ENCODE measurements at regions not wholly inside any gene's neighbourhood (a gene's known extent, or its start where the extent isn't known, plus 50 kb on each side); places are given as distances from the start of the nearest gene placed in this dataset.
"Not testable (repeated sequence)": the region's sequence is repeated elsewhere in the genome, so short reads cannot be mapped to it uniquely, and the experiment has no call there.

DNA sequence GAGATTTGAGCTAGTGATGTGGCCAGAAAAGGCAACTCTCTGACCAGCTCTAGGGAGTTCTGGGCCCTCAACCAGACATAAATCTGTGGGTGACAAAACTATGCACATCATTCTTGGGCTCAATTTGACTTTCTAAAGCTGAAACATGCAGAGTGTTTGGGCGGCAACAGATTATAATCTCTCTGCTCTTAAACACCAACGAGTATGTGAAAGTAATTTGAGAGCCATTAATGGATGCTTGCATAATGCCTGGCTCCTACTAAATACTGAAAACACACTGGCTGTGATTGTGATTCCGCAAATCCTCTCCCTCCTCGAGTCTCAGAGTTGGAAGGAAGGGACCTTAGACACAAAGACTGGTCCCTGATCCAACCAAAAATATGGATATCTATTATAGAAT lies 186.7 kb downstream of the UACA start:
- DNase-seq (ENCODE audit: low read depth in 3 of 3) = no peak

- DNase-seq (ENCODE audit: low read depth in 3 of 3) = no peak
Observed at GRCh38 chr15:70576276-70576675, 187.1 kb downstream of the UACA start.

- DNase-seq (ENCODE audit: low read depth in 3 of 3) = no peak
Observed at GRCh38 chr15:70575231-70576226, 187.8 kb downstream of the UACA start.

GRCh38 chr15:70574325-70574724 lies 189.0 kb downstream of the UACA start:
- not testable (repeated sequence) for DNase-seq (ENCODE audit: low read depth in 3 of 3)

DNA sequence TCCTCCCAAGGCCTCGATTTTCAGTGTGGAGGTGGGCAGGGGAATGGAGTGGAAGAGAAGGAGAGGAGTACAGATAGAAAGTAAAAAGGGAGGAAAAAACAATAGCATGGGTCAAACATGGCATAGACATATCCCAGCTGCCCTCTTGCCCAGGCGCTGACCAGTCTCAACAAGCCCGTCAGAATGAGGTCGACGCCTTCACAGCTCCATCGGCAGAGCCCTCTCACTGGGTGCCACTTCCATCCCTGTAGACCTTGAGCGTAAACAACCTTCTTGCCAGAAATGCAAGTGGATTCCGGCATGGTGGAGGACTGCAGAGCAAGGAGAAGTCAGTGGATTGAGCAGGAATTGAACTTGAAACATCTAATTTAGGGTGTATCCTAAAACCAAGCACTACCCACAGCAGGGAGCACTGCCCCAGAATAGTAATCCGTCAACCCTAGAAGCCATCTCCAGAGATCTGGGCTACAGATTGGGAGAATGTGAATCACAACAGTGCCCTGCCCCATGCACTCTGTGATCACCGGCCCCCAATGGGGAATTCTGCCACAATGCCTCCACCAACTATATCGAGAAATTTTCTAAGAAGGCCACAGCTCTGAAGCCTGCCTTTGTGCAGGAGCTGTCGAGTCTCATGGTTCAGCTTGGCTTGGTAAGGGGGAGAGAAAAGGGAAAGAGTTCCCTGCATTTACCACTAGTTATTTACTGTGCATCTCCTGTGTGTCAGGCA lies 190.1 kb downstream of the UACA start:
- no peak for DNase-seq (ENCODE audit: low read depth in 3 of 3)

DNA sequence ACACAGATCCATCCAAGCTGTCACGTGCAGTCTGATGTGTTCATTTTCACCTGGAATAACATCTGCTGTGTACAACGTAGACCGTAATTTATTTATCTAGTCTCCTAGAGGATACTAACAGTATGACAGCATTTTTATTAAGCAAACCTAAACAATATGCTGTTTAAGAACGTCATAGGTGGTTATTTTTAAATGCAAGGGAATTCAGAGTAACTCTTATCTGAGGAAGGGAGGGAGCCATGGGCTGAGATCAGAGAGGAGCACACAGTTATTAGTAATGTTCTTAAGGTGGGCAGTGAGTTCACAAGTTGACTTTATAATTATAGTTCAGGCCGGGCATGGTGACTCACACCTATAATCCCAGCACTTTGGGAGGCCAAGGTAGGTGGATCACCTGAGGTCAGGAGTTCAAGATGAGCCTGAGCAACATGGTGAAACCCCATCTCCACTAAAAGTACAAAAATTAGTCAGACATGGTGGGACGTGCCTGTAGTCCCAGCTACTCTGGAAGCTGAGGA lies 193.6 kb downstream of the UACA start:
- peak in 1 of 3 experiments; percentile 11 for DNase-seq (ENCODE audit: low read depth in 3 of 3)

DNA sequence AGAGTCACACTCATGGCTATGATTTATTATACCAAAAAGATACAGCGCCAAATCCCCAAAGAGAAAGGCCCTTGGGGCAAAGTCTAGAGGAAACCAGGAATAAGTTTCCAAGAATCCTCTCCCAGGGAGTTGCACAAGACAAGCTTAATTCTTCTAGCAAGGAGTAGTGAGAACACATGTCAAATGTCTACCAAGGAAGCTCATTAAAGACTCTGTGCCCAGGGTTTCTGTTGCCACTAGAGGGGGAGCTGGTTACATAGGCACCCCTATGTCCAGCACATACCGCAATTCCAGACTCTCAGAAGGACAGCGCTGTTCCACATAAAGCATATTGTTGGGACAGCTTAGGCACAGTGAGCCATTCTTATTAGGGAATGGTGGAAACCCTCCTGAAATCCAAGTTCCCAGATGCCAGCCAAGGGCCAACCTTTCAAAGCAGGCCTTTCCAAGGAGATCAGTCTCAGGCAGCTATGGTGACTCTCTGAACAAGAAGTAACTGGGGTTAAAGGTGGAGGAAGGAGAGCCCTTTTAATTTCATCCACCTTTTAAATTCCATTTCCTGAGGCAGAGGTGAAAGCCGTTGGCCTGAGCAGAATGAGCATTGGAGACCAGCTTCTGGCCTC lies 194.2 kb downstream of the UACA start:
- DNase-seq (ENCODE audit: low read depth in 3 of 3) = no peak

- no peak for DNase-seq (ENCODE audit: low read depth in 3 of 3)
Observed at GRCh38 chr15:70566989-70567388, 196.4 kb downstream of the UACA start.

DNA sequence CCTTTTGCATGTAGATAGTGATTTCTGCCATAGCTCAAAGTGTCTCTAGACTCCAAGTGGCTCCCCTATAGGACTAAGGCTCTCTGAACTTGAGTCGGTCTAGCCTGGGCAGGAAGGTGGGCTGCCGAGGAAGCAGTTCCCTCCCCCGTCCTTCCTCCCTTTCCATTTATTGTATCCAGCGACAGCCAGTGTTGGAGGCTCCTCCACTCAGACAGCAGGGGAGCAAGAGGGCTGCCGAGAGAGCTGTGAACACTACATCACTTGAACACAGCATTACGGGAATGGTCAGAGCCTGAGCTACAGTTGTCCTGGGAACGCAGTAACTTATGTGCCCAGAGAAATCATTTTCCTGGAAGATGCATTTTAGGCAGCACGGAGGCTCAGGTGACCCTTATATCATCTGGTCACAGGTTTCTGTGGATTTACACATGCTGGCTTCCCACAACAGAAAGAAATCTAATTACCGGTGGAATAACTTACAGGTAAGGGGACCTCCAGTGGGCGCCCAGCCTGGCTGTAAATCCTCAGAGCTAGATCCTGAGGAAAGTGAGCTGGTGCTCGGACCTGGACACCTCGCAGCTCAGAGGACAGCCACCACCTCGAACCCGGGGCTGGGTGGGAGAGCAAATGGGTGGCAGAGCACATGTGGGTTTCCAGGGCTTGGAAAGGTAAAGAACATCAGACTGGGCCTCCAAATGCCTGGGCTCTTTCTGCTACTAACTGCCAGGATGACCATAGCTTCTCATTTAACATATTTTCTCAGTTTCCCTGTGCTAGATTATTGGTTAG lies 197.1 kb downstream of the UACA start:
- no peak for DNase-seq (ENCODE audit: low read depth in 3 of 3)

DNA sequence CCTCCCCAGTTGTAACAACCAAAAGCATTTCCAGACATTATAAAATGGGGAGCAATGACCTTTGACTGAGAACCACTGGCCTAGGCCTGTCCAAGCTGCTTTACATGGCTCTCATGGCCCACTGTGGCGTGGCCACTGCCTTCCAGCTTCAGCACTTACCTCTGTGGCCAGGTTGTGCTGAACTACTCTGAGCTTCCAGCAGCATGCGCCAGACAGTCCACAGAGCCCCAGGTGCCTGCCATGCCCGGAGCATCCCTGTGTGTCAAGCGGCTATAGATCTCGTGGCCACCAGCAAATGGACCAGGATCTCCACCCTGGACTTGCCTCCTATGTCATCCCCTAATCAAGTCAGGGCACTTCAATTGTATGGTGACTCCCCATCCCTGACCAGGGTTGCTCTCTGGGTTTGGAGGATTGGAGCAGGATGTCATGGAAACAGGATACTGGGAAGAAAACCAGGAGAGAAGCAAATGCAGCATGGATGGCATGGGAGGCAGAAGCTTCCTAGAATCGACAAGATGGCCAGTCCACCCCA lies 199.7 kb downstream of the UACA start:
- no peak for DNase-seq (ENCODE audit: low read depth in 3 of 3)

DNA sequence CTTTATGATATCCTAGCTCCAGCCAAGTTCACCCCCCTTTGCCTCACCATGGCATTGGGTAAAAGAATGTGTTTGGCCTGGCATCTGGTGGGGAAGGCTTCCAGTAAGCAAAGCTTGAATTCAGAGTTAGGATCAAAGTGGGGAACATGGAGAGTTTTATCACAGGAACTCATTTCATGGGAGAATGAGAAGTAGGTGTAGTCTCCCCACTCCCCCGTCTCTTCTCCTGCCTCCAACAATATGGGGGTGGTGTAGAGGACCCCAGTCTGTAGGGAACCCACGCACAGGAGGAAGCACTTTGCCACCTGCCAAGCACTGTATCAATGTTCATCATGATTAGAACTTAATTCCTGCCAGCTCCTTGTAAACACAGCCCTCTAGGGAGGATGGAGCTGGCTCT lies 200.5 kb downstream of the UACA start:
- DNase-seq (ENCODE audit: low read depth in 3 of 3) = no peak

DNA sequence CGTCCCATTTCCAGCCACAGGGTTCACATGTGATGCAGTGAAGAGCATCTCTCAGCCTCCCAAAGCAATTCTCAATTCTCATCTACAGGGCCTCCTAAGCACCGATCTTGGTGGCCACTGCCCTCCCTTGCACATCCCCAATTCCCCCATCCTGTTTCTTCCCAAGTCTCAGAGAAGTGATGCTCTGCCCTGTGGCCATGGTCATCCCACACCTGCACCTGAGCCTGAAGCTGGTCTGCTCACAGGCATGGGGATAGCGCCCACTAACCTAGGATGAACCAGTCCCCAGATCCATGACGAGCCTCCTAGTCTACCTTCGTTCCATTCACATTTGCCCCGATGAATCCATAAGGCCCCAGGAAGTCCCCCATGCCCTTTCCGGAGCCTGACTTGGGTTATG lies 201.5 kb downstream of the UACA start:
- DNase-seq (ENCODE audit: low read depth in 3 of 3) = no peak

DNA sequence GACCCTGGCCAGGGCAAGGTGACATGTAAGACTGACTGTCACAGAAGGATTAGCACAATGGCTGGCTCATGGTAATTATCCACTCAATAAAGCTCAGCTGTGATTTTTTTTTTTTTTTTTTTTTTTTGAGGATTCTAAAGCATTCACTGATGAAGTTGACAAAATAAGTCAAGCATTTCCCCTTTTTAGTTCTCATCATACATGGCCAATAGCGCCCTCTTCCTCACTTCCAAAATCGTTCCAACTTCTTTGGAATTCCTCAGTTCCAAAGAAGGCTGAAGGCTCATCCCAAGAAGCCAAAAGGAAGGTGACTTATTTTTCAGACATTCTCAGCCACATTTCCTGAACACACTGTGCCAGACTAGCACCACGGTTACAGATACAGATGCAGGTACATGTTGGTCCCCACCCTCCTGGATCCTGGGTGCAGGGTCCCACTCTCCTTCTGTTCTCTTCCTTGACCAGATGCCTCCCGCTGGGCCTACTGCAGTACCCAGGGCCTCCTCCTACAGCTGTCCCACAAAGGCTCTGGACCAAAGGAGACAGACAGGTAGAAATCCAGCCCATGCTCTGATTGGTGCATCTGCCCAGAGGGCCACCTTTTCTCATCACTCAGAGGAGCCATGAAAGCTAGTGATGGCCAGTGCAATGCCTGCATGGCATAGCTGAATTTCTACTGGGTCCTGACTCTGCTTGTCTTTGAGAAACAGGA lies 202.6 kb downstream of the UACA start:
- no peak for DNase-seq (ENCODE audit: low read depth in 3 of 3)

DNA sequence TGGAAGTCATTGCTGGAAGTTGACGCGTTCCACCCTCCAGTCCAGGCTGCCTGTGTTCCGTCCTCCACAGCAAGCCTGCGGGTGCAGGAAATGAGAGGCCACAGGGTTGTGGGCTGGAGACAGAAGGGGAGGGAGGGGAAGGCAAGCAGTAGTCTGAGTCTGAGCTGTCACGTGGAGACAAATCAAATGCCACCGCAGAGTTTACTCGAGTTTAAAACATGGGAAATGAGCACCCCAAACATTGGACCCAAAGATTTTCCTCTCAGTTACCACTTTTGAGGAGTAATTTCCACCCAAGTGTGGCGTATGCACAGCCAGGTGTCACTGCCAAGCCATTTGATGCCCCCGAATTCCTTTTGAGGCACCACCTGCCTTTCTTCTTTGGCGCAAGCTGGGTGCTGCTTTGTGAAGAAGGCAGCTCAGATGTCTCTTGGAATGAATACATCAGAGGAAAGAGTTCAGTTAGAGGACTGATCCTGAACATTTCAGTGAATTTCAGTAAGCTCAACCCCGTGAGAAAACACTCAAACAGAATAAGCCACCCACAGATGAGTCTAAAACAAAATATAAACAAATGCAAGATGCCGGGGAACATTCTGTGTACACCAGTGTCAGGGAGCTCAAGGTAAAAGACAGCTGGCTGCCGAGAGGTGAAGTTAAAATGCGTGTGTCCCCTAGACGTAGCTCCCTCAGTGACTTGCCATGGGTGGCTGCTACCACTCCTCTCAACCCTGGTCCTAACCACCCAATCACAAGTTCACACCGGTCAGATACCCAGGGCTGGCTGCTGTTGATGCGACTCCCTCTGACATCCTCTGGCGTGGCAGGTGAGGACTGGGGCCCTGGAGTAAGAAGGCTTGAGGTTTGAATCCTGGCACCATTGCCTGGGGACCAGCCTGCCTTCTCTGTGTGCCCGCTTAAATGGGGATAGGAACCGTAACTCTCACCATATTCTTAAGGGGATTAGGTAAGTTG lies 203.8 kb downstream of the UACA start:
- DNase-seq (ENCODE audit: low read depth in 3 of 3) = peak in 2 of 3 experiments; percentile 42 to 63

GRCh38 chr15:70558406-70559264 lies 204.7 kb downstream of the UACA start:
- no peak for DNase-seq (ENCODE audit: low read depth in 3 of 3)

DNA sequence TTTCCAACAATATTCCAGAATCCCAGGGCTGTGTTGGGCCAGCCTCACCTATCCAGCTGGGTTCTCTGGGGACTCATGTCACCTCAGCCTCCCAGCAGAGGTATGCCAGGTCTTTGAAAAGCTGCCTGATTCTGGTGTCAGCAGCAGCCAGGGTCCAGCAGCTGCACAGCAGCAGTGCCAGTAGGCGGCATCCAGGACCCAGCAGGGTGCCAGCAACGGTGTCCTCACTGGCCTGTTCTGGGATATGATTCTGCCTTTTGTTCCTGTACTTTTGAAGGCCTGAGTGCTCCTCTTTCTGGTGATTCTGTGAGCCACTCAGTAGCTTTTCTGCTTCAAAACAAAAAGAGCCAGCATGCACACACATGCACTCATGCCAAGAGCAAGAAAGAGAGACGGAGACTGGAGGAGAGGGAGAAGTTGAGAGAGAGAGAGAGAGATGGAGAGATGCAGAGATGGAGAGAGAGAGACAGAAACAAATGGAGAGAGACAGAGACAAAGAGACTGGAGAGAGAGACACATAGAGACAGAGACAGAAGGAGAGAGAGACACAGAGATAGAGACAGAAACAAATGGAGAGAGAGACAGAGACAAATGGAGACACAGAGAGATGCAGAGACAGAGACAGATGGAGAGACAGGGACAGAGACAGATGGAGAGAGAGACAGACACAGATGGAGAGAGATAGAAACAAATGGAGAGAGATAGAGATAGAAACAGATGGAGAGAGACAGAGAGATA lies 205.7 kb downstream of the UACA start:
- DNase-seq (ENCODE audit: low read depth in 3 of 3) = no peak

- DNase-seq (ENCODE audit: low read depth in 3 of 3) = no peak
Observed at GRCh38 chr15:70556779-70557178, 206.6 kb downstream of the UACA start.

All from stimulated activated CD4-positive, alpha-beta T cell treated with anti-CD3 and anti-CD28 coated beads, TNF-alpha, amount 100 ng/mL, for 24 hours (primary cell).